GM21717 (cell line): ENCODE measurements at regions not wholly inside any gene's neighbourhood (a gene's known extent, or its start where the extent isn't known, plus 50 kb on each side); places are given as distances from the start of the nearest gene placed in this dataset.
"Not testable (repeated sequence)": the region's sequence is repeated elsewhere in the genome, so short reads cannot be mapped to it uniquely, and the experiment has no call there.

ENCODE experiments used
- ATAC-seq: cut with Tn5 transposase; IDR thresholded peaks from one replicate; pipeline ENCODE4 v1.9.1; 2021; ENCODE audit warnings: mild to moderate bottlenecking, moderate library complexity; ENCODE audit not compliant: unreplicated experiment

- ATAC-seq: no peak
These were observed 129.2 kb upstream of the NRBF2 start for GRCh38 chr10:63003816-63004453.

- ATAC-seq: no peak
These were observed 136.2 kb upstream of the NRBF2 start for GRCh38 chr10:62996925-62997324.

- ATAC-seq: no peak
These were observed 136.6 kb upstream of the NRBF2 start for GRCh38 chr10:62996516-62996915.

GRCh38 chr10:62993121-62993520, 140.0 kb upstream of the NRBF2 start:
- ATAC-seq: no peak

- peak; percentile 75 for ATAC-seq
These were observed 140.9 kb upstream of the NRBF2 start for GRCh38 chr10:62992145-62992721.

GRCh38 chr10:62990126-62990525, 143.0 kb upstream of the NRBF2 start:
- no peak for ATAC-seq

- ATAC-seq: no peak
These were observed 147.1 kb upstream of the NRBF2 start for GRCh38 chr10:62985807-62986600.

GRCh38 chr10:62981096-62981495, 152.0 kb upstream of the NRBF2 start:
- no peak for ATAC-seq

GRCh38 chr10:62980687-62981086, 152.4 kb upstream of the NRBF2 start:
- no peak for ATAC-seq

GRCh38 chr10:62979921-62980320, 153.2 kb upstream of the NRBF2 start:
- no peak for ATAC-seq

GRCh38 chr10:62978482-62978881, 154.6 kb upstream of the NRBF2 start:
- ATAC-seq: no peak

- not testable (repeated sequence) for ATAC-seq
These were observed 158.3 kb upstream of the NRBF2 start for GRCh38 chr10:62974795-62975194.

- no peak for ATAC-seq
These were observed 155.9 kb upstream of the EGR2 start for GRCh38 chr10:62972103-62972502.

- ATAC-seq: no peak
These were observed 147.9 kb upstream of the EGR2 start for GRCh38 chr10:62964026-62964425.

GRCh38 chr10:62961951-62962523, 145.9 kb upstream of the EGR2 start:
- no peak for ATAC-seq

- no peak for ATAC-seq
These were observed 144.2 kb upstream of the EGR2 start for GRCh38 chr10:62960416-62960815.

- no peak for ATAC-seq
These were observed 143.4 kb upstream of the EGR2 start for GRCh38 chr10:62959553-62959952.

GRCh38 chr10:62958980-62959379, 142.8 kb upstream of the EGR2 start:
- no peak for ATAC-seq

GRCh38 chr10:62946278-62946677, 130.1 kb upstream of the EGR2 start:
- ATAC-seq: no peak

GRCh38 chr10:62939698-62940097, 123.5 kb upstream of the EGR2 start:
- ATAC-seq: no peak

GRCh38 chr10:62938672-62939071, 122.5 kb upstream of the EGR2 start:
- ATAC-seq: no peak

- no peak for ATAC-seq
These were observed 121.5 kb upstream of the EGR2 start for GRCh38 chr10:62937674-62938073.
